Retinal pigment epithelial cell (primary cell): ENCODE measurements at regions not wholly inside any gene's neighbourhood (a gene's known extent, or its start where the extent isn't known, plus 50 kb on each side); places are given as distances from the start of the nearest gene placed in this dataset.

Experiments used
- DNase-seq: peaks from one replicate; pipeline ENCODE4 v3.0.0-alpha.2; 2010; ENCODE audit warnings: low read depth
- H3K4me3 ChIP-seq: 2 replicates; pipeline ENCODE4 v1.5.1; 2011; ENCODE audit warnings: mild to moderate bottlenecking, low read length, control low read depth, moderate library complexity
- TF ChIP-seq, protein P1 (sequence below): conservative IDR thresholded peaks from 2 replicates; pipeline ENCODE4 v1.5.1; 2011; ENCODE audit warnings: low read depth, low read length, control low read depth, inconsistent platforms

DNA sequence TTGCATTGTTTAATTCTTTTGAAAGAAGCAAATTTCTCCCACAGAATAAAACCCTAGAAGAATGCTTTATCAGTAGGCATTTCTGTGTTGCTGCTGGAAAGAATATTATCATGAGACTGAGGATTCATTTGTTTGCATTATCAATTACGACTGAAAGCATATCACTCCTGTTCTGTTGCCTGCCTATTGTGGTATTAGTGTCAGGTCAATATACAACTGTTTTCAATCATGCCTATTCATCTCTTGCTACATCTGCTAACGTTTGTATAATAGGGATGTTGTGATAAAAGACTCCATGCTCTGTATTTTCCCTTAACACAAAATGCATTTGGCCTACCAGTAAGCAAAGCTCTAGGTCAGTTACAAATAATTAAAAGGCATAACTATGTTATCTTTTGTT is 221.5 kb downstream of the PTPRC start:
- TF ChIP-seq, protein P1, sequence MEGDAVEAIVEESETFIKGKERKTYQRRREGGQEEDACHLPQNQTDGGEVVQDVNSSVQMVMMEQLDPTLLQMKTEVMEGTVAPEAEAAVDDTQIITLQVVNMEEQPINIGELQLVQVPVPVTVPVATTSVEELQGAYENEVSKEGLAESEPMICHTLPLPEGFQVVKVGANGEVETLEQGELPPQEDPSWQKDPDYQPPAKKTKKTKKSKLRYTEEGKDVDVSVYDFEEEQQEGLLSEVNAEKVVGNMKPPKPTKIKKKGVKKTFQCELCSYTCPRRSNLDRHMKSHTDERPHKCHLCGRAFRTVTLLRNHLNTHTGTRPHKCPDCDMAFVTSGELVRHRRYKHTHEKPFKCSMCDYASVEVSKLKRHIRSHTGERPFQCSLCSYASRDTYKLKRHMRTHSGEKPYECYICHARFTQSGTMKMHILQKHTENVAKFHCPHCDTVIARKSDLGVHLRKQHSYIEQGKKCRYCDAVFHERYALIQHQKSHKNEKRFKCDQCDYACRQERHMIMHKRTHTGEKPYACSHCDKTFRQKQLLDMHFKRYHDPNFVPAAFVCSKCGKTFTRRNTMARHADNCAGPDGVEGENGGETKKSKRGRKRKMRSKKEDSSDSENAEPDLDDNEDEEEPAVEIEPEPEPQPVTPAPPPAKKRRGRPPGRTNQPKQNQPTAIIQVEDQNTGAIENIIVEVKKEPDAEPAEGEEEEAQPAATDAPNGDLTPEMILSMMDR = no peak
- no peak overlapping the region for H3K4me3 ChIP-seq

DNA sequence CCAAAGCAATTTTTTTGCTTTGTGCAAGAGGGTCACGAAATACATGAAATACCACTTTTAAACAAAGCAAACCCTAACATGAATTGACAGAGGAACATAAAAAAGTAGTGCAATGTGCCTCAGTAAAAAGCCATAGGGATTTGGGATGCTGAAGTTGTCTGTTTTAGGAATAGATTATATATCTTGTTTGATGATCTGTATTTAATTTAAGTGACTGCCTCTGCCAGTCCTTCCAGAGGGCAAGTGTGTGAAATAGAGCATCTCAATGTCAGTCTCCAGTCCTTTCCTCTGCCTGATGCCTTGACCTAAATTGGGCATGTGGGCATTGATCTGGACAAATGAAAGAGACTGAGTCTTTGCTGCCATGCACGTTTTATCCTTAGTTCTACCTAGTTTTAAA is 222.8 kb downstream of the PTPRC start:
- no peak for DNase-seq
- H3K4me3 ChIP-seq = no peak overlapping the region
- TF ChIP-seq, protein P1 = no peak

More for the DNA sequence above, 221.5 kb downstream of the PTPRC start:
- no peak for DNase-seq

DNA sequence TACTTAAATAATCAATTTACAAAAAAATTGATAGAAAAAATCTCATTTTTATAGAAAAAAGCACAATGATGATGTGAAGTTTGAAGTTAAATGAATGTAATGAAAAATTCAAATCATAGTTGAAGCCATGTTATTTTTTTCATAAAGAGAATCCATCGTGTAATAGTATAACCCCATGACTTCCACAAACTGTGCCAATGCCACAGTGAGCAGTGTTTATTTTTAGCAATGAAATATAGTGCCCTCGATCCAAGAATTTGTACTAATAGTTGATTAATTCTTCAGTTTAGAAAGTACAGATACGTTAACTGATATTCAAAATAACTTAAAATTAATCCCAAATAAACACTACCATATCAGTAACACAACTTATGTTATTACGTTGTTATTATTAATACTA is 225.9 kb downstream of the PTPRC start:
- no peak overlapping the region for H3K4me3 ChIP-seq
- TF ChIP-seq, protein P1 = no peak
- no peak for DNase-seq

DNA sequence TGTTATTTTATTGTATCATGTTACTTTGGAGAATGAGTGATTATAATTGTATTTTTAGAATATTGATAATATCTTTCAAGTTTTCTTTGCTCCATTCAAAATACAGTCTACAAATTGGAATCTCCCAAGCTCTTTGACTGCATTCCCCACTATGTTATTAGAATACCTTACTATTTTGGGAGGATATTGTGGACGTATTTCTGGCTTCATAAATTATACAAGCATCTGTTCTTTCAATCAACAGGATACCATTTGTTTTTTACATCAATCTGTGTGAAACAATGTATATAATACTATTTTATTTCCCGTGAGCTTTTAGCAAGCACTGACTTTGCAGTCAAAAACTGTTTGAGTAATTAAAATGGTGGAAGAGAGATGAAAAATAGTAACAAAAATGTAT is 226.5 kb downstream of the PTPRC start:
- no peak overlapping the region for H3K4me3 ChIP-seq
- DNase-seq = no peak
- TF ChIP-seq, protein P1 = no peak

DNA sequence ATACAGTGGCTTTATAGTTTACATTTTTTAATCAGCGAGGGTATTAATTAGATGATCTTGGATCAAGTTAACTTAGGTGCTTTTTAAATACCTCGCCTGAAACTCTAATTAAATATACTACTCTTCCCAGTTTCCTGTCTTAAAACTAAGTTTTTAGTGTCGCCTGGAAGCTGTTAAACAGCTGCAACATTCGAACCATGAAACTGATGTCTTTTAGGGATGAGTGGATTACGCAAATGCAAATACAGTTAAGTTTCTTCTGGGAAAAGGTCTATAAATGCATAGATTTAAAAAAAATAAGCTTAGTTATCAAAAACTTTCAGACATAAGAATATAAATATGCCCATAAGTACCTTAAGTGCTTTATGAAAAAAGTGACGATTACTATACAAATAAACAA is 228.3 kb downstream of the PTPRC start:
- TF ChIP-seq, protein P1 = no peak
- H3K4me3 ChIP-seq = no peak overlapping the region
- no peak for DNase-seq

DNA sequence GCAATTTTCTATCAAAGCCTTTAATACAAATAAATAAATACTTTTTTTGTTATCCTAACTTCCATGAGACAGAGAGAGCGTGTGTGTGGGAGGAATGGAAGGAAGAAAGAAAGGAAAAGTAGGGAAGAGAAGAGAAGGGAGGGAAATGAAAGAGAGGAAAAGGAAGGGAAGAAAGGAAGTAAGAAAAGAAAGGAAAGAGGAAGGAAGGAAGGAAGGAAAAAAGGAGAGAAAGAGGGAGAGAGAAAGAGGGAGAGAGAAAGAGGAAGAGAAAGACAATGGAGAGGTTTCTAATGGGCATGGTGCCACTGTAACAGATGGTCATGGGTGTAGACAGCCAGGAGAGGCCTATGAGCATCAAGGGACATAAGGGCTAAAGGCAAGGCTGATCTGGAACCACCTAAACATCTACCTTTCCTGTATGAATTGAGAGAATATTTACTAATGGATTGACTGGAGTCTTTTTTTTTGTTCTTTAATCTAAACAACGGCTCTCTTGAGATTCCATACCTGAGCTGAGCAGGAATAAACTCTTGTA is 234.9 kb downstream of the PTPRC start:
- TF ChIP-seq, protein P1 = no peak
- no peak overlapping the region for H3K4me3 ChIP-seq
- DNase-seq = no peak

DNA sequence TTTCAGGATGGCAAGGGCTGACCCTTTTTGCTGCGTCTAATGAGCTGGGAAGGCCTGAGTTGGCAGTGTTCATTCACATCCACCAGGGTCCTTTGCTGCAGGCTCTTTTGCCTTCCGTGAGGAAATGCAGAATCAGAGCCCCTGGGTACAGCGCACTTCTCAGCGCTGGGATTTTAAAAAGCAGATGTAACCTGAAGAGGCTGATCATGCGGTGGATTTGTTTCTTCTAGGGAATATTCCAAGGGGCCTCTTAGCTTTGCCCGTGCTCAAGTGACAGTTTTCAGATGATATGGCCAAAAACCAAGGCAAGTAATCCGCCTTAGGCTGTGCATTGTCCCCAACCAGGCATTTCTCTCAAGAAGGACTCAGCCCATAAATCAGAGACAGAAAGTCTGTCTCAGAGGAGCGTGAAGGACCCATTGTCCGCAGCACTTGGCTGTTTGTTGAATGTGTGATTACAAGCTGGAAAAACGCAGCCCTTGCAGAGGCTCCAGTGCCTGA is 237.6 kb downstream of the PTPRC start:
- TF ChIP-seq, protein P1 = peak; percentile 5
- DNase-seq = no peak

More for the DNA sequence above, 237.6 kb downstream of the PTPRC start:
- no peak overlapping the region for H3K4me3 ChIP-seq
